Activated CD4-positive, alpha-beta T cell treated with anti-CD3 and anti-CD28 coated beads for 4 hours (primary cell): ENCODE measurements at regions not wholly inside any gene's neighbourhood (a gene's known extent, or its start where the extent isn't known, plus 50 kb on each side); places are given as distances from the start of the nearest gene placed in this dataset.
"Not testable (repeated sequence)": the region's sequence is repeated elsewhere in the genome, so short reads cannot be mapped to it uniquely, and the experiment has no call there.

Experiments
- DNase-seq, 2 donors: peaks; one replicate each; pipeline ENCODE4 v3.0.0-alpha.2; 2020

GRCh38 chr4:131603705-131604104 lies 1545.4 kb upstream of the PCDH10 start:
- DNase-seq = no peak

DNA sequence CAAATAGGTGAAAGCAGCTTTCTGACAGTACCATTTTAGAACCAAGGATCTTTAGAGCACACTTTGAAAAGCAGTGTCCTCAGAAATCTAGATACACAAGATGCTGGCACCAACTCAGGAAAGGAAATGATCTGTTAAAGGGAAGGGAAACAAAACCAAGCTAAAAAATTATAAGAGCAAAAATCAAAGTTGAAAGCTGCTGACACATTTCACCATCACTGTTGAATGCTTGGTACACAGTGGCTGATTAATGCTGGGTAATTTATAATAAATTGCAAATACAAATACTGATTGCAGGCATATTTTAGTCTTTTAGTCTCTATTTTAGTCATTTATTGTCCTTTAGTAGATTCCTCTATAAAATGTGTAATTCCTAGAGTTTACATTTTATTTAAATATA lies 1540.1 kb upstream of the PCDH10 start:
- DNase-seq = no peak

GRCh38 chr4:131610517-131610916 lies 1538.6 kb upstream of the PCDH10 start:
- DNase-seq = not testable (repeated sequence)

DNA sequence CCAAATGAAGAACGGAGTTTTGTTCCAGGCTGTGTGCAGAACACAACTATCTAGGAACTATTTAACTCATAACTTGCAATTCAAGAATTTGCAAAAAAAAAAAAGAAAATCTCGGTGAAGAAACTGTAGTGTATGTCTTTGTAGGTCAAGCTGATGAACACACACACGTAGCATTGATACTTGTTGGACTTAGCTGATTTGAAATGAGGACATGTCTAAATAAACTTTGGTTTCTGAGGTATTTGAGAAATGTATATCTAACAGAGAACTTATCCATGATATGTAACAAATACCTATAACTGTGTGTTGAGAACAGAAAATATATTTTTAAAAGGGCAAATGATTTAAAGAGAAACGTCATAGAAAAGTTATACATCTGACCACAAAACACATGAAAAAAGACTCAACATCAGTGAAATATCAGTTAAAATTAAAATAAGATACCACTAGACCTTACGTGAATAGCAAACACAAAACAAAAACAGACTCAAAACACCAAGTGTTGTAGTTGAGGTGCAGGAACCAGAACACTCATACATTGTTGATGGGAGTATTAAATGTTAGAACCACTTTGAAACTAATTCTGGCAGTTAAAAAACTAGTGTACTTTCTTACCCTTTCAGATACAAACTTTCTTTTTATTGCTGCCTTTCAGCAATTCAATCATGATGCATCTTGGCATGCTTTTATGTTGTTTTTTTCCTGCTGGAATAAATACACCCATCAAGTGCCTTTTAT lies 1535.8 kb upstream of the PCDH10 start:
- DNase-seq = no peak

DNA sequence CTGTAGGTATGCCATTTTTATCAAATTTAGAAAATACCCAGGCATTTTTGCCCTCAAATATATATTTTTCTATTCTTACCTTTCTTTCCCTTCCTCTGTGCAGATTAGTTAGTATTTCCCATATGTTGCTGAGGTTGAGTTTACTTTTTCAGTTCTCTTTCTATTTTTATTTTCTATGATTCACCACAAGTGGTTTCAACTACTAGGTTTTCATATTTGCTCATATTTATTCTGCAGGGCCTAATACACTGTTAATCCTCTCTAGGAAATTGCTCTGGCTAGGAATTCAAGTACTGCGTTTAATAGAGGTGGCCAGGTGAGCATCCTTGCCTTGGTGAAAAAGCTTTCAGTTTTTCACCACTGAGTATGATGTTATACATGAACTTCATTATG lies 1535.3 kb upstream of the PCDH10 start:
- no peak for DNase-seq

GRCh38 chr4:131632877-131633276 lies 1516.2 kb upstream of the PCDH10 start:
- DNase-seq = no peak

DNA sequence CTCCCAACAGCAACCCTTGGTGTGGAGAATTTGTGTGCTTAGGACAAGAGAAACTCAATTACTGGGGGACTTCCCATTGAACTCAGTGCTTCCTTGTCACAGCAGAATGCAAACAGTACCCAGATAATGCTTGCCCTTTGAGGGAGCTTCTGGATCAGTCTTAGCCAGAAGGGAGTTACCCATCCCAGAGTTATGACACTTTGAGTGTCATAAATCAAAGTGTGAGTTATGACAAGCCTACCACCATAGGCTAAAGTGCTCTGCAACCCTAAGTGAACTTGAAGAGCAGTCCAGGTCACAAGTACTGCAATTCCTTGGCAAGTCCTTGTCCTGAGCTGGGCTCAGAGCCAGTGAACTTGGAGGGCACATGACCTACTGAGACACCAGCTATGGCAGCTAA lies 1513.9 kb upstream of the PCDH10 start:
- no peak for DNase-seq

- no peak for DNase-seq
Measured at GRCh38 chr4:131638781-131639180, 1510.3 kb upstream of the PCDH10 start.

GRCh38 chr4:131644619-131645018 lies 1504.5 kb upstream of the PCDH10 start:
- no peak for DNase-seq

GRCh38 chr4:131649227-131649626 lies 1499.9 kb upstream of the PCDH10 start:
- DNase-seq = no peak

- no peak for DNase-seq
Measured at GRCh38 chr4:131650951-131651350, 1498.1 kb upstream of the PCDH10 start.

- DNase-seq = not testable (repeated sequence)
Measured at GRCh38 chr4:131683314-131683713, 1465.8 kb upstream of the PCDH10 start.

GRCh38 chr4:131721883-131722282 lies 1427.2 kb upstream of the PCDH10 start:
- no peak for DNase-seq

- DNase-seq = not testable (repeated sequence)
Measured at GRCh38 chr4:131723069-131723468, 1426.0 kb upstream of the PCDH10 start.

GRCh38 chr4:131724847-131725246 lies 1424.2 kb upstream of the PCDH10 start:
- not testable (repeated sequence) for DNase-seq

DNA sequence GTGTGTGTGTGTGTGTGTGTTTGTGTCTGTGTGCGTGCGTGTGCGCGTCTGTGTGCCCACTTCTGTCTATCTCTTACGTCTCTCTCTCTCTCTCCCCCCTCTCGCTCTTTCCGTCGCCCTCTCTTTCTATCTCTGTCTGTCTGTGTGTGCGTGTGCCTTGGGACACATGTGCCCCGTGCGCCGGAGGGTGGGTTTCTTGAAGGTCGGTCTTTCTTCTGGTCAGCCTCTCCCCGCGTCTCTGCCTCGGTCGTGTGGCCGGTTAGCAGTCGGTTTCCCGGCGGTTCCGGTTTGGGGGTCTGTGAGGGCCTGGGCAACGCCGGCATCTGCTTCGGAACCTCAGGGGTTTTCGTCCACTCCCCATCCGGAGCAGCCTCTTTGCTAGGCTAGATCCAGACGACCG lies 1423.6 kb upstream of the PCDH10 start:
- DNase-seq = not testable (repeated sequence)

- not testable (repeated sequence) for DNase-seq
Measured at GRCh38 chr4:131726940-131727339, 1422.2 kb upstream of the PCDH10 start.

DNA sequence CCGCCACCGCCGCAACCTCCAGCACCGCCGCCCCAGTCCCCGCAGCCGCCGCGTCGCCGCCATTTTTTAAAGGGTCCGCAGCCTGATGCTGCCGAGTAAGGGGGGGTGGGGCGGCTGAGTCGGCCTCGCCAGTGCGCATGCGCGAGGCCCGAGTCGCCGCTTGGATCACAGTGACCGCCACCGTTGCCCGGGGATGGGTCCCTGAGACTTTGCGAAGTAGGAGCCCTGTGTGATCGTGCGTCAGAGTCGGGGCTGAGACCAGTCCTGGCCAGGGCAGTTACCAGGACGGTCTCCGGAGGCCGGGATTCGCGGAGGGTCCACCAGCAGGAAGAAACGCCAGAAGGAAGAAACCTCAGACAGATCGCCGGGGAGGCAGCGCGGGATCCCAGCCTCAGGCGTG lies 1421.7 kb upstream of the PCDH10 start:
- not testable (repeated sequence) for DNase-seq

DNA sequence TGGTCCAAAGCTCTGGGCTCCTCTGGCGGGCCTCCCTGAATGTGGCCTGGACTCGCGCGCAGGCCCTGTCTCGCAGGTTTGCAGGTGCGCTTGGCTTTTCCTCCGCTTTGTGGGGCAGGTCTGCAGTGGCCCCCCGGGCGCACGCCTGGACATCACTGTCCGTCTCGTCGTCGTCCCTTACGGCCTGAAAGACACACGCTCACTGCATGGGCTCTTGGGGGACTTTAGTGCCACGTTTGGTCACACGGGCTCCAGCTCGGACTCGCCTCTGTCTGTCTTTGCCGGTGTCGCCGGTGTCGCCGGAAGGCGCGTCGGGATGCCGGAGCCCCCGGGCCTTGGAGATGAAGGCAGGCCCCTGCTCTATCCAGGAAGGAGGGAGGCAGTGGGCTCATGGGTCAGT lies 1419.9 kb upstream of the PCDH10 start:
- DNase-seq = not testable (repeated sequence)

GRCh38 chr4:131729716-131730398 lies 1419.2 kb upstream of the PCDH10 start:
- DNase-seq = not testable (repeated sequence)

GRCh38 chr4:131730574-131730973 lies 1418.5 kb upstream of the PCDH10 start:
- DNase-seq = not testable (repeated sequence)

DNA sequence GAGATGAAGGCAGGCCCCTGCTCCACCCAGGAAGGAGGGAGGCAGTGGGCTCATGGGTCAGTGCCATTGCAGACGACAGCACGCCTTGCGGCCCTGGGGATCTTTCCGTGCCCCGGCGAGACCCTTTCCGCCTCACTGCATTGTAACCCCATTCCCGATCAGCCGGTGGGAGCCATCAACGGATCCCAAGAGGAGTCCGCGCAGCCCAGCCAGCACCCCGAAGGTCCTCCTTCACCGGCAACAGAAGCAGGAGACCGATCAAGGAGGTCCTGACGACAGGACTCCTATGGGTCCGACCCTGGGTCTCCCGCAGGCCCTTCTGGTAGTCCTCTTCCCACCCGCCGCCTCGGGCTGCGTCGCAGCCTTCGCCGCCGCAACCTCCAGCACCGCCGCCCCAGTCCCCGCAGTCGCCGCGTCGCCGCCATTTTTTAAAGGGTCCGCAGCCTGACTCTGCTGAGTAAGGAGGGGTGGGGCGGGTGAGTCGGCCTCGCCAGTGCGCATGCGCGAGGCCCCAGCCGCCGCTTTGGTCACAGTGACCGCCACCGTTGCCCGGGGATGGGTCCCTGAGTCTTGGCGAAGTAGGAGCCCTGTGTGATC lies 1417.0 kb upstream of the PCDH10 start:
- DNase-seq = not testable (repeated sequence)

- not testable (repeated sequence) for DNase-seq
Measured at GRCh38 chr4:131734321-131734720, 1414.8 kb upstream of the PCDH10 start.

DNA sequence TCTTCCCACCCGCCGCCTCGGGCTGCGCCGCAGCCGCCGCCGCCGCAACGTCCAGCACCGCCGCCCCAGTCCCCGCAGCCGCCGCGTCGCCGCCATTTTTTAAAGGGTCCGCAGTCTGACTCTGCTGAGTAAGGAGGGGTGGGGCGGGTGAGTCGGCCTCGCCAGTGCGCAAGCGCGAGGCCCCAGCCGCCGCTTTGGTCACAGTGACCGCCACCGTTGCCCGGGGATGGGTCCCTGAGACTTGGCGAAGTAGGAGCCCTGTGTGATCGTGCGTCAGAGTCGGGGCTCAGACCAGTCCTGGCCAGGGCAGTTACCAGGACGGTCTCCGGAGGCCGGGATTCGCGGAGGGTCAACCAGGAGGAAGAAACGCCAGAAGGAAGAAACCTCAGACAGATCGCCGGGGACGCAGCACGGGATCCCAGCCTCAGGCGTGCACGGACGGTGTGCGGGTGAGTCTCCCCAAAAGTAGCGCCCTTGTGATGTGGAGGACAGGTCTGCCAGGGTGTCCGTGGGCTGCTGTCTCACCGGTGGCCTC lies 1414.2 kb upstream of the PCDH10 start:
- peak in 1 of 2 donors; percentile 7 for DNase-seq
